Body of pancreas (tissue), 4 donors: ENCODE measurements at regions not wholly inside any gene's neighbourhood (a gene's known extent, or its start where the extent isn't known, plus 50 kb on each side); places are given as distances from the start of the nearest gene placed in this dataset.

Source experiments
- ATAC-seq: fragments of 150-250 bp; one replicate; pipeline ENCODE4 v1.9.1; 2016
- DNase-seq, 4 donors: peaks; one replicate each; pipeline ENCODE4 v3.0.0-alpha.2; 2019
- H3K27ac ChIP-seq, 4 donors: fragments of 200-600 bp; sonication (generic); 1 replicate in 3 of 4; 2 replicates in 1 of 4; pipeline versions ENCODE4 v1.5.1 to v1.6.1; 2016 to 2019; ENCODE audit warnings: mild to moderate bottlenecking in 1 of 4, mixed read lengths in 1 of 4, moderate library complexity in 1 of 4
- H3K27me3 ChIP-seq, 2 donors: fragments of 200-600 bp; sonication (generic); one replicate each; pipeline ENCODE4 v1.6.0; 2016; ENCODE audit warnings: mild to moderate bottlenecking in 1 of 2
- H3K36me3 ChIP-seq, 2 donors: fragments of 200-600 bp; sonication (generic); replicated peaks in 1 of 2; 2 replicates each; pipeline ENCODE4 v1.5.1; 2016; ENCODE audit warnings: low read depth in 2 of 2; ENCODE audit not compliant: insufficient read depth in 1 of 2
- H3K4me1 ChIP-seq: fragments of 200-600 bp; sonication (generic); one replicate; pipeline ENCODE4 v1.6.0; 2016
- H3K4me3 ChIP-seq, 2 donors: fragments of 200-600 bp; sonication (generic); 1 replicate in 1 of 2; 2 replicates in 1 of 2; pipeline ENCODE4 v1.5.1; 2016 to 2019
- H3K9me3 ChIP-seq, 3 donors: fragments of 200-600 bp; sonication (generic); 1 replicate in 2 of 3; 2 replicates in 1 of 3; pipeline ENCODE4 v1.5.1; 2016
- CTCF ChIP-seq, 7 experiments: fragments of 450-650 bp in 4 of 7; fragments of 200-600 bp in 3 of 7; sonication (generic) in 3 of 7; IDR thresholded peaks; one replicate each; pipeline ENCODE4 v1.5.1; 2016 to 2019; ENCODE audit warnings: antibody characterized with exemption in 7 of 7
- POLR2A ChIP-seq, 3 donors: fragments of 450-650 bp; IDR thresholded peaks; one replicate each; pipeline ENCODE4 v1.6.1; 2016; ENCODE audit warnings: antibody characterized with exemption in 3 of 3, mild to moderate bottlenecking in 2 of 3
- WGBS, 2 donors: methylation state at CpG; one replicate each; pipeline ENCODE4 v1.1.5; 2017; 5-methylcytosine and 5-hydroxymethylcytosine counted together
- intact Hi-C: fragments of 100-400 bp; cut with DNase I; formaldehyde crosslinking; loops from one replicate; pipeline ENCODE4 v1.15.1; 2023

- H3K27me3 ChIP-seq, result no peaks in the 10 kb centered on the region
- no peak for ATAC-seq
- TF ChIP-seq CTCF (IDR thresholded peaks at IDR 0.05) (no peak), POLR2A (IDR thresholded peaks at IDR 0.05) (no peak)
- H3K4me3 ChIP-seq, result no peak overlapping the region
- H3K9me3 ChIP-seq, result no peaks in the 10 kb centered on the region
- H3K36me3 ChIP-seq, result no peaks in the 10 kb centered on the region
- H3K4me1 ChIP-seq, result no peaks in the 10 kb centered on the region
- DNase-seq, result no peak
- intact Hi-C loops, result no loop called here
- H3K27ac ChIP-seq, result no peak overlapping the region
- WGBS, 2 donors, result 74 to 79% methylated on average over 2 of the region's 2 CpGs
These were observed 1545.1 kb downstream of the AMY1C start for GRCh38 chr1:105294838-105295237.

DNA sequence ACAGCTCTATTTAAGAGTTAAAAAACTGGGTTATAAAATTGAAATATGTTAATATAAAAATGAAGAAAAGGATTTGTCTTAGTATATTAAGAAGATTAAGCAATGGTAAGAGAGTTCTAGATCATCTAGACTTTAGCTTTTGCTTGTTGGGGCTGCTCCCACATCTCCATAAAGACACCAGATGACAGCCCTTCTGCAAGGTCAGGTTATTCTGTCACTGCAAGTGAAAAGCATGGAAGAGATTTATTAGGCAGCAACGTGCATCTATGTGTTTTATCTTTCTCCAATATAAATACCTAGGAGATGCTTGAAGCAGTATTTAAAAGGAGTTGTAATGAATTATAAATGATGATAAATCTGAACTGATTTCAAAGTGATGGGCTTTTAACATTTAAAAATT is 1560.4 kb downstream of the AMY1C start:
- Histone ChIP-seq H3K27ac (no peak overlapping the region), H3K36me3 (no peaks in the 10 kb centered on the region), H3K4me3 (no peak overlapping the region), H3K4me1 (no peaks in the 10 kb centered on the region), H3K27me3 (no peaks in the 10 kb centered on the region), H3K9me3 (no peaks in the 10 kb centered on the region)
- intact Hi-C loops, result no loop called here
- TF ChIP-seq CTCF (IDR thresholded peaks at IDR 0.05) (no peak), POLR2A (IDR thresholded peaks at IDR 0.05) (no peak)
- DNase-seq (no peak), ATAC-seq (no peak)
- 9 to 21% methylated on average over 1 of the region's 1 CpG for WGBS, 2 donors

GRCh38 chr1:105317976-105318375 is 1568.3 kb downstream of the AMY1C start:
- H3K4me1 ChIP-seq, result no peaks in the 10 kb centered on the region
- H3K9me3 ChIP-seq, result no peaks in the 10 kb centered on the region
- no peaks in the 10 kb centered on the region for H3K27me3 ChIP-seq
- H3K36me3 ChIP-seq, result no peaks in the 10 kb centered on the region
- ATAC-seq (no peak), DNase-seq (no peak)
- intact Hi-C loops, result no loop called here
- no peak overlapping the region for H3K27ac ChIP-seq
- TF ChIP-seq POLR2A (IDR thresholded peaks at IDR 0.05) (no peak), CTCF (IDR thresholded peaks at IDR 0.05) (no peak)
- WGBS, 2 donors, result 64 to 65% methylated on average over 3 of the region's 3 CpGs
- H3K4me3 ChIP-seq, result no peak overlapping the region

GRCh38 chr1:105326886-105327285 is 1577.2 kb downstream of the AMY1C start:
- TF ChIP-seq CTCF (IDR thresholded peaks at IDR 0.05), result no peak
- no peak for TF ChIP-seq POLR2A (IDR thresholded peaks at IDR 0.05)
- Histone ChIP-seq H3K36me3 (no peaks in the 10 kb centered on the region), H3K4me3 (no peak overlapping the region), H3K27me3 (no peaks in the 10 kb centered on the region), H3K27ac (no peak overlapping the region), H3K4me1 (no peaks in the 10 kb centered on the region), H3K9me3 (no peaks in the 10 kb centered on the region)
- no peak for ATAC-seq
- intact Hi-C loops, result no loop called here
- DNase-seq, result no peak
- 22 to 39% methylated on average over 1 of the region's 1 CpG for WGBS, 2 donors

GRCh38 chr1:105337420-105337819 is 1587.7 kb downstream of the AMY1C start:
- no peak for DNase-seq
- Histone ChIP-seq H3K27me3 (no peaks in the 10 kb centered on the region), H3K36me3 (no peaks in the 10 kb centered on the region), H3K27ac (no peak overlapping the region), H3K4me1 (no peaks in the 10 kb centered on the region), H3K9me3 (no peaks in the 10 kb centered on the region), H3K4me3 (no peak overlapping the region)
- no peak for ATAC-seq
- TF ChIP-seq CTCF (IDR thresholded peaks at IDR 0.05) (no peak), POLR2A (IDR thresholded peaks at IDR 0.05) (no peak)
- intact Hi-C loops, result no loop called here
